Activated naive CD4-positive, alpha-beta T cell treated with anti-CD3 and anti-CD28 coated beads for 36 hours (primary cell): ENCODE measurements at regions not wholly inside any gene's neighbourhood (a gene's known extent, or its start where the extent isn't known, plus 50 kb on each side); places are given as distances from the start of the nearest gene placed in this dataset.
"Not testable (repeated sequence)": the region's sequence is repeated elsewhere in the genome, so short reads cannot be mapped to it uniquely, and the experiment has no call there.

Source experiments
- CTCF ChIA-PET: fragments of 350-600 bp; sonication (Branson Sonifier 250); formaldehyde crosslinking; loops from one replicate; lab custom pipeline; 2021; ENCODE audit warnings: antibody characterized with exemption; lab: Charles Lee
- DNase-seq: peaks from one replicate; pipeline ENCODE4 v3.0.0-alpha.2; 2020
- H3K27ac Mint-ChIP-seq: one replicate; pipeline ENCODE4 v1.8.0; 2021; ENCODE audit warnings: mild to moderate bottlenecking, mixed read lengths
- H3K27me3 Mint-ChIP-seq: one replicate; pipeline ENCODE4 v1.8.0; 2021; ENCODE audit warnings: low read depth, mixed read lengths
- H3K36me3 Mint-ChIP-seq: one replicate; pipeline ENCODE4 v1.8.0; 2021; ENCODE audit warnings: low read depth, mixed read lengths
- H3K4me1 Mint-ChIP-seq: one replicate; pipeline ENCODE4 v1.8.0; 2021; ENCODE audit warnings: low read depth, mixed read lengths
- H3K4me3 Mint-ChIP-seq: one replicate; pipeline ENCODE4 v1.8.0; 2021; ENCODE audit warnings: mild to moderate bottlenecking, moderate library complexity, mixed read lengths
- H3K9me3 Mint-ChIP-seq: one replicate; pipeline ENCODE4 v1.8.0; 2021; ENCODE audit warnings: mixed read lengths
- intact Hi-C: fragments of 100-400 bp; cut with micrococcal nuclease; formaldehyde crosslinking; loops from one replicate; pipeline ENCODE4 v1.15.1; 2023

DNA sequence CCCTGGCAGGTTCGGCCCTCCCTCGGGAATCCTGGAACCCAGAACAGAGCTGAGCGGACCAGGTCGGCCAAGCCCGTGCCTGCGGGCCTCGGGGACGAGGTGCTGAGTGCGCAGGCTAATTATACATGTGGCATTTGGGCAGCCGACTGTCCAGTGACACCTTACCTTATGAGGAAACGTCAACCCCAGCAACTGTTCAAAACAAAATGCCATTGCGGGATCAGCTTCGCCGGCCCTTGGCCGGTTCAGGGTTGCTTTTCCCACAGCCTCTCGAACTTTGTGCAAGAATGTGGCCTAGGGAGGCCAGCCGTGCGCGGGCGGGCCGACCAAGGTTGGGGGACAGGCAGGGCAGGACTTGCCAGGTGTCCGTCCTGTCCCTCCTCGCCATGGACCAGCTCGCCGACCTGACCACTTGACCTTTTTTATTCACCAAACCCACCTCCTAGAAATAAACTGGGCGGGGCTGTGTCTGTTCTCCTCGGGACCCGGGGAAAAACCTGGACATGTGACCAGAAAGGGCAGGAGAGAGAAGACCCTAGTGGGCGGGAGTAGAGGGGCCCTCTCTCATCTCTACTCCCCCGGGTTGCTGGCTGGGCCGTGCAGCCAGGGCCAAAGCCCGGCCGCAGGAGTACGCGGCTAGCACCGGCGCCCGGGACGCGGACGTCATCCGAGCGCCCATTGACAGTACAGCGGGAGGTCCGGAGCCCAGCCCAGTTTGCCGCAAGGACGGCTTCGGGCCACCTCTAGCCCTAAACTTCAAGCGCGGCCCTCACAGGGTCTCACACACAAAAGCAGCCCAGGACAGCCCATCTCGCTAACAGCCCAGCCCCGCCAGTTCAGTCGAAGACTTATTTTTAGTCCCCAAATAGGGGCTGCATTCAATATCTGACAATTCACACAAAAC is 134.3 kb upstream of the C11orf58 start:
- Mint-ChIP-seq H3K27ac (no peak overlapping the region), H3K4me3 (peak overlapping the region; percentile 60), H3K27me3 (peaks cover 52% of the 10 kb centered on the region), H3K4me1 (peaks cover 20% of the 10 kb centered on the region), H3K9me3 (no peaks in the 10 kb centered on the region), H3K36me3 (no peaks in the 10 kb centered on the region)
- CTCF ChIA-PET = interaction anchor here (0.7 to 2.2 kb wide), 3 partner anchors 10 to 13 kb away, joined by 3 to 9 read pairs (median 3); no protein-coding TSS in a partner anchor
- DNase-seq = no peak
- intact Hi-C loops = loop anchor here (1.0 to 10.0 kb wide), 3 partner anchors 9 to 1629 kb away; partner anchors contain the start of gene CALCA

DNA sequence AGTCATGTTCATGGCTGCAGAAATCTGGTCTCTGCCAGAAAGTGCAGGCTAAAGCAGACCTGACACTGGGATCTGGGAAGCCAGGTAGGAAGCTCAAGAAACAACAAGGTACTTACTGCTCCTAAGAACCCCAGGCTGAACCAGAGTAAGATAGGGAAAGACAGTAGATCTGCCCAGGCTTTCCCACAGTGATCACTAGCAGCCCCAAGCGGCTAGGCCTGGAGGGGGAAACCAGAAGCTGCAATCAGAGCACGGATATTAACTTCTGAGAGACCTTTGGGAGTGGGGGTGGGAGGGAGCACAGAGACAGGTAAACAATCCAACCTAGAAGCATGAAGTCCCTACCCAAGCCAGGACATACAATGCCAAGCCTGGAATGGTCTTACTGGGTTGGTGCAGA is 135.2 kb upstream of the C11orf58 start:
- Mint-ChIP-seq H3K4me1 (peaks cover 20% of the 10 kb centered on the region), H3K4me3 (no peak overlapping the region), H3K9me3 (no peaks in the 10 kb centered on the region), H3K36me3 (no peaks in the 10 kb centered on the region), H3K27me3 (peaks cover 55% of the 10 kb centered on the region), H3K27ac (no peak overlapping the region)
- no peak for DNase-seq
- intact Hi-C loops = loop anchor here (10.0 kb wide), 2 partner anchors 408 to 1628 kb away; partner anchors contain the start of gene CALCA
- CTCF ChIA-PET = no interaction called here

DNA sequence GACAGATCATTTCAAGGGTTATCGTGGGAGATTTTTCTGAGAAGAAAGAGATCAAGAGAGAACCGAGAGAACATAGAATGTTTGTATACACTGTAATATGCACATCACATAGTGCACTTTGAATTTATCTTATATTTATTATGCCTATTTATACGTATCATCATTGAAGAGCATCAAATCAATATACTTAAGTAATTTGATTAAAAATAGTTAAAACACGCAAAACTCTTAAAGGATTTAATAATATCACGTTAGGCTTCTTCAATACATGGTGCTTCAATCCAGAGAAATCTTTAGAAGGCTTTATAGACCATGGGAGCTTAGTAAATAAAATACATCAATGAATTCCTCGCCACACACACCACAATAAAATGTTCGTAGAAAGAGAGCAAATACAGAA is 139.5 kb upstream of the C11orf58 start:
- H3K4me3 Mint-ChIP-seq = no peak overlapping the region
- H3K4me1 Mint-ChIP-seq = no peaks in the 10 kb centered on the region
- intact Hi-C loops = no loop called here
- H3K9me3 Mint-ChIP-seq = no peaks in the 10 kb centered on the region
- CTCF ChIA-PET = no interaction called here
- no peaks in the 10 kb centered on the region for H3K36me3 Mint-ChIP-seq
- DNase-seq = no peak
- H3K27ac Mint-ChIP-seq = no peak overlapping the region
- H3K27me3 Mint-ChIP-seq = peaks cover 32% of the 10 kb centered on the region

DNA sequence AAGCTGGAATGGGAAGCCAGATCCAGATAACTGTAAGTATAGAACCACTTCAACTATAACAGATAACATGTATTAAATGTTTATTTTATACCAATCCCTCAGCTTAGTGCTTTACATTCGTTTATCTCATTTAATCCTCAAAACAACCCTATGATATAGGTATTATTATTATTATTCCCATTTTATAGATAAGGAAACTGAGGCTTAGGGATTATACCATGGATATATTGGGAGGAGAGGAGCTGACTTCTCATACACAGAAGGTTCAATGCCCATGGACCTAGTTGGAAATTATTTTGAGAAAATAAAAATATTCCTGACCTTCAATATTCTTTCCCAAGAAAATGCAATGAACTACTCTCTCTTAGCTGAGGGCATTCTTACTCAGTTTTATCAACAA is 140.4 kb upstream of the C11orf58 start:
- no peaks in the 10 kb centered on the region for H3K9me3 Mint-ChIP-seq
- no peaks in the 10 kb centered on the region for H3K4me1 Mint-ChIP-seq
- no peaks in the 10 kb centered on the region for H3K36me3 Mint-ChIP-seq
- H3K4me3 Mint-ChIP-seq = no peak overlapping the region
- H3K27ac Mint-ChIP-seq = no peak overlapping the region
- no peak for DNase-seq
- intact Hi-C loops = no loop called here
- peaks cover 24% of the 10 kb centered on the region for H3K27me3 Mint-ChIP-seq
- CTCF ChIA-PET = interaction anchor here (1.0 kb wide), 1 partner anchor 16 kb away, joined by 3 read pairs; no protein-coding TSS in a partner anchor

DNA sequence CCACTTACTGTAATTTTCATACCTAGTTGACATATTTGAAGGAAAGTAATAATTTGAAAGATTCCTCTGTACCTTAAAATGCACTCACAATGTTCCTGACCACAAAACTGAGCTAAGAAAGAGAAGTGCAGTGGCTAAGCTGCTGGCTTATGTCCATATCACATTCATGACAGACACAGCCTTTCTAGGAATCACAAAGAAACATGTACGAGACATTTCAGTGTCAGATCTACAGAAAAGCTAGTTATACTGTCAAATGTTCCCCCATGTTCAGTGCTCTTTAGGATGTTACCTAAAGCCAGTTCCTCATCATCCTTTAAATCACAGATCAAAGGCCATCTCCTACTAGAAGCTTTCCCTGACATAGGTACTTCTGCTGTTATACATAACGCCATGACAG is 142.2 kb upstream of the C11orf58 start:
- no peaks in the 10 kb centered on the region for H3K9me3 Mint-ChIP-seq
- CTCF ChIA-PET = interaction anchor here (1.3 kb wide), 1 partner anchor 18 kb away, joined by 3 read pairs; no protein-coding TSS in a partner anchor
- H3K27ac Mint-ChIP-seq = no peak overlapping the region
- intact Hi-C loops = no loop called here
- H3K4me3 Mint-ChIP-seq = no peak overlapping the region
- no peak for DNase-seq
- no peaks in the 10 kb centered on the region for H3K4me1 Mint-ChIP-seq
- no peaks in the 10 kb centered on the region for H3K36me3 Mint-ChIP-seq
- peaks cover 15% of the 10 kb centered on the region for H3K27me3 Mint-ChIP-seq

DNA sequence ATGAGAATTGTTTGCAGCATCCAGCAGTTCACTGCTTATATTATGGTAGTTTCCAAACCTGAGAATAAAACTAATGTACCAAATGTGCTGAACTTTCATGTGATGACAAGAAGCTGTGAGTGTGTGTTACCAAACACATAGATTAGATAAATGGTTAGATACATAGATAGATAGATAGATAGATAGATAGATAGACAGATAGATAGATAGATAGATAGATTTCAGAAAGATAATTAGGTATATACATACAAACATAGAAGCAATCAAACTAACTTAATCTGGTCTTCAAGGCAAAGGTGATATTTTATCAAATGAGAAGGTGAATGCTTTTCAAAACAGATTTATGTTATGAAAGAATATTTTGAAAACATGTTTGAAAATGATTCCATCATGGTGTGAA is 147.3 kb upstream of the C11orf58 start:
- H3K27me3 Mint-ChIP-seq = peaks cover 7% of the 10 kb centered on the region
- no peak for DNase-seq
- no peak overlapping the region for H3K4me3 Mint-ChIP-seq
- intact Hi-C loops = no loop called here
- CTCF ChIA-PET = no interaction called here
- no peaks in the 10 kb centered on the region for H3K4me1 Mint-ChIP-seq
- no peaks in the 10 kb centered on the region for H3K36me3 Mint-ChIP-seq
- H3K9me3 Mint-ChIP-seq = no peaks in the 10 kb centered on the region
- H3K27ac Mint-ChIP-seq = no peak overlapping the region

DNA sequence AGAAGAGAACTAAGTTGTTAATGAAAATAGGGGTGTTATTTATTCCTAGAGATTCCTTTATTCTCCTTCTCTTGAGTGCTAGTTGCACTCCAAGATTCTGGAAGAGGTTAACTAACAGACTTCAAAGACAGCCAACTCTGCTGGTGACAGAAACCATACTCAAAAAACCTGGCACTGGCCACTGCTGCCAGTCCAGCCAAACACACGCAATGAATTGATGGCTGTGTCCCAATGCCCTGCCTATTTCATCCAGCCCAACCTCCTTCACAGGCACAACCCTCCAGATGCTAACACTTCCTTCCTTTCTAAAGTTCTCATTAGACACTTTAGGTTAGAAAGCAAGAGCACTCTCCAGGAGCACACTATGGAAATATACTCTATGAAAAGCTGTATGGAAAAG is 150.8 kb upstream of the C11orf58 start:
- H3K9me3 Mint-ChIP-seq = no peaks in the 10 kb centered on the region
- no peaks in the 10 kb centered on the region for H3K4me1 Mint-ChIP-seq
- peaks cover 6% of the 10 kb centered on the region for H3K27me3 Mint-ChIP-seq
- H3K36me3 Mint-ChIP-seq = no peaks in the 10 kb centered on the region
- CTCF ChIA-PET = no interaction called here
- H3K27ac Mint-ChIP-seq = no peak overlapping the region
- no peak for DNase-seq
- intact Hi-C loops = no loop called here
- H3K4me3 Mint-ChIP-seq = no peak overlapping the region

DNA sequence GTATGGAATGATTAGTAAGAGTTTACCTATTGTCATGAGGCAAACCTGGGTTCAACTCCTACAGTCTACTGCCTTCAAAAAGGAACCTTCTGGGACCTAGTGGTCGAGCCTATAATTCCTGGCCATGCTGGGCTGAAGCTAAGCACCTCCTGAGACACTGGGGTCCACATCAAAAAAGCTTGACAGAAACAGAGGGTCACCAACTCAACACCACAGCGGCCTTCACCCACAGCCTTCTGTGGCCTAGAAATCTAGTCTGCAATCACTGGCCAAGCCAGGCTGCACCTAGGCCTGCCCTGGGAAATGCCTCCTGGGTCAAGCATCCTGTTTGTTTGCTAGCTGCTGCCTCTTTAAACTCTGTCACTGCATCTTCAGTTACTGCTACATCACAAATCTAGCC is 153.9 kb upstream of the C11orf58 start:
- H3K4me3 Mint-ChIP-seq = no peak overlapping the region
- CTCF ChIA-PET = interaction anchor here (1.2 kb wide), 1 partner anchor 29 kb away, joined by 5 read pairs; no protein-coding TSS in a partner anchor
- H3K36me3 Mint-ChIP-seq = no peaks in the 10 kb centered on the region
- H3K27me3 Mint-ChIP-seq = peaks cover 10% of the 10 kb centered on the region
- DNase-seq = no peak
- intact Hi-C loops = no loop called here
- H3K4me1 Mint-ChIP-seq = no peaks in the 10 kb centered on the region
- H3K9me3 Mint-ChIP-seq = peaks cover 1% of the 10 kb centered on the region
- H3K27ac Mint-ChIP-seq = no peak overlapping the region

DNA sequence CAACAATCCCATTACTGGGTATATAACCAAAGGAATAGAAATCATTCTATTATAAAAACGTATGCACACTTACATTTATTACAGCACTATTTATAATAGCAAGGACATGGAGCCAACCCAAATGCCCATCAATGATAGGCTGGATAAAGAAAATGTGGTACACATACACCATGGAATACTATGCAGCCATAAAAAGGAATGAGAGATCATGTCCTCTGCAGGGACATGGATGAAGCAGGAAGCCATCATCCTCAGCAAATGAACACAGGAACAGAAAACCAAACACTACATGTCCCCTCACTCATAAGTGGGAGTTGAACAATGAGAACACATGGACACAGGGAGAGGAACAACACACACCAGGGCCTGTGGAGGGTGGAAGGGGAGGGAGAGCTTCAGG is 157.4 kb upstream of the C11orf58 start:
- H3K4me1 Mint-ChIP-seq, H3K36me3 Mint-ChIP-seq, CTCF ChIA-PET, H3K4me3 Mint-ChIP-seq, H3K27ac Mint-ChIP-seq, DNase-seq, H3K9me3 Mint-ChIP-seq, intact Hi-C loops: not testable (repeated sequence)
- H3K27me3 Mint-ChIP-seq = peaks cover 13% of the 10 kb centered on the region

DNA sequence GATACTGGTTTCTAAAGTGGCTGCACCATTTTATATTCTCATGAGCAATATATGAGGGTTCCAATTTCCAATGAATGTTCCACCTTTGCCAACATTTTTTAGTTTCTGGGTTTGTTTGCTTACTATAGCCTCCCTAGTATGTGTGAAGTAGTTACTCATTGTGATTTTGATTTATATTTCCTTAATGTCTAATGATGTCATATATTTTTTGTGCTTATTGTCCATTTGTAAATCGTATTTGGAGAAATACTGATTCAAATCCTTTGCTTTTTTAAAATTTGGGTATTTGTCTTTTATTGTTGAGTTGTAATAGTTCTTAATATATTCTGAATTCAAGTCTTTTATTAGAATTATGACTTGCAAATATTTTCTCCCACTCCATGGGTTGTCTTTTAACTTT is 161.0 kb upstream of the C11orf58 start:
- Mint-ChIP-seq H3K4me1 (no peaks in the 10 kb centered on the region), H3K36me3 (no peaks in the 10 kb centered on the region), H3K9me3 (peaks cover 1% of the 10 kb centered on the region), H3K27ac (no peak overlapping the region), H3K27me3 (peaks cover 11% of the 10 kb centered on the region), H3K4me3 (no peak overlapping the region)
- intact Hi-C loops = no loop called here
- CTCF ChIA-PET = no interaction called here
- DNase-seq = no peak

DNA sequence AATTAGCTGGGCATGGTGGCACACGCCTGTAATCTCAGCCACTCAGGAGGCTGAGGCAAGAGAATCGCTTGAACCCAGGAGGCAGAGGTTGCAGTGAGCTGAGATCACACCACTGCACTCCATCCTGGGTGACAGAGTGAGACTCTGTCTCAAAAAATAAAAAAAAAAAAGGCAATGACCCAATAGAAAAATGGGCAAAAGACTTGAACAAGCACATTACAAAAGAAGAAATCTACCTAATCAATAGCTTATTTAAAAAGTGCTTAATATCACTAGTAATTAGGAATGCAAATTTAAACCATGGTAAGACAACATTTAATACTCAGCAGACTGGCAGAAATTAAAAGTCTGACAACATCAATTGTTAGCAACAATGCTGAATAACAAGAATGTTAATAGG is 163.6 kb upstream of the C11orf58 start:
- H3K9me3 Mint-ChIP-seq, H3K4me3 Mint-ChIP-seq, DNase-seq, H3K27ac Mint-ChIP-seq, intact Hi-C loops, H3K36me3 Mint-ChIP-seq, H3K4me1 Mint-ChIP-seq, H3K27me3 Mint-ChIP-seq: not testable (repeated sequence)
- CTCF ChIA-PET = interaction anchor here (0.7 kb wide), 1 partner anchor 1705 kb away, joined by 3 read pairs; no protein-coding TSS in a partner anchor

DNA sequence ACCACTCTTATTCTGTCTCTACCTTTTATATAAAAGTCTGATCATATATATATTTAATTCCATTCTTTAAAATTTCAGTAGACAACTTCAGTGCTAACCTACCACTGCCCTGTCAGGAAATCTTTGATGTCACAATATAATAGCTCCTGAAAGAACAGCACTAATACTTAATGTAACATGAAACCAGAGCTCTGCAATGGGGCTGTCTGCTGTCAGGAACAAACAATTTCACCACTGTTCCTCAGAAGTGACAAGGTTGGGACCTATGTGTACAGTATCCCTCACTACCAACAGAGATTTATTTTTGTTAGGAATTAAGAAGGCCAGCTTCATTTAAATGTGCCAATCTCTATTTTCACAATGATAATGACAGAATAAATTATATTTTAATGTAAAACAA is 165.5 kb upstream of the C11orf58 start:
- intact Hi-C loops = no loop called here
- DNase-seq = no peak
- H3K27me3 Mint-ChIP-seq = no peaks in the 10 kb centered on the region
- no peaks in the 10 kb centered on the region for H3K4me1 Mint-ChIP-seq
- H3K36me3 Mint-ChIP-seq = no peaks in the 10 kb centered on the region
- H3K4me3 Mint-ChIP-seq = no peak overlapping the region
- H3K27ac Mint-ChIP-seq = no peak overlapping the region
- H3K9me3 Mint-ChIP-seq = no peaks in the 10 kb centered on the region
- CTCF ChIA-PET = no interaction called here

DNA sequence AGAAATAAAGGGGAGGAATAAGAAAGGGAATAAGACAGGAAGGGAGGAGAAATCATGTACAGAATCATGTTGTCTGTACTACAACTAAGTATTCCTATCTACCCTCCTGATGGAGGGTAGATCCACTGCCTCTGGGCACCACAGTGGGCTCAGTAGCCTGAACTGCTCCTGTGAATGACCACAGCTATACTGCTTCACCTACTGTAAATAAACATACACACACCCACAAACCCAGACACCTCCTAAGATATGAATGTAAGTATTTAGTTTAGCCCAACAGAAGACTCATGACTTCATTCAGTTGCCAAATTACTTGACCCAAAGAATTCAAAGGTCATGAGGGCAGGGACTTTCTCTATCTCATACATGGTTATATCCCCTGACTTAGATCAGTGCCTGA is 177.3 kb upstream of the C11orf58 start:
- Mint-ChIP-seq H3K4me3 (no peak overlapping the region), H3K36me3 (no peaks in the 10 kb centered on the region), H3K9me3 (peaks cover 2% of the 10 kb centered on the region), H3K4me1 (no peaks in the 10 kb centered on the region), H3K27ac (no peak overlapping the region), H3K27me3 (peaks cover 4% of the 10 kb centered on the region)
- CTCF ChIA-PET = no interaction called here
- intact Hi-C loops = no loop called here
- no peak for DNase-seq
